ENCODE measurements at regions not wholly inside any gene's neighbourhood (a gene's known extent, or its start where the extent isn't known, plus 50 kb on each side); places are given as distances from the start of the nearest gene placed in this dataset.

GRCh38 chr18:43398601-43399000, 121.3 kb upstream of the SYT4 start:
- Histone ChIP-seq H3K9ac (ENCODE audit: low read length) (no peak overlapping the region), H3K4me1 (ENCODE audit: control insufficient read depth, low read depth, low read length) (no peaks in the 10 kb centered on the region), H3K36me3 (ENCODE audit: control insufficient read depth, low read depth, low read length) (no peaks in the 10 kb centered on the region), H3K4me3 (ENCODE audit: low read length) (no peak overlapping the region), H3K27me3 (ENCODE audit: control insufficient read depth, insufficient read depth, low read length) (no peaks in the 10 kb centered on the region), H3K9me3 (ENCODE audit: control insufficient read depth, low read depth, low read length) (no peaks in the 10 kb centered on the region), H3K27ac (ENCODE audit: low read length) (no peak overlapping the region)

GRCh38 chr18:43405097-43405496, 127.8 kb upstream of the SYT4 start:
- Histone ChIP-seq H3K9ac (ENCODE audit: low read length) (no peak overlapping the region), H3K27ac (ENCODE audit: low read length) (no peak overlapping the region), H3K27me3 (ENCODE audit: control insufficient read depth, insufficient read depth, low read length) (no peaks in the 10 kb centered on the region), H3K4me3 (ENCODE audit: low read length) (no peak overlapping the region), H3K9me3 (ENCODE audit: control insufficient read depth, low read depth, low read length) (no peaks in the 10 kb centered on the region), H3K36me3 (ENCODE audit: control insufficient read depth, low read depth, low read length) (no peaks in the 10 kb centered on the region), H3K4me1 (ENCODE audit: control insufficient read depth, low read depth, low read length) (no peaks in the 10 kb centered on the region)

- H3K27ac ChIP-seq (ENCODE audit: low read length), result no peak overlapping the region
- no peak overlapping the region for H3K4me3 ChIP-seq (ENCODE audit: low read length)
- H3K27me3 ChIP-seq (ENCODE audit: control insufficient read depth, insufficient read depth, low read length), result no peaks in the 10 kb centered on the region
- H3K4me1 ChIP-seq (ENCODE audit: control insufficient read depth, low read depth, low read length), result peaks cover 3% of the 10 kb centered on the region
- no peaks in the 10 kb centered on the region for H3K36me3 ChIP-seq (ENCODE audit: control insufficient read depth, low read depth, low read length)
- H3K9me3 ChIP-seq (ENCODE audit: control insufficient read depth, low read depth, low read length), result no peaks in the 10 kb centered on the region
- no peak overlapping the region for H3K9ac ChIP-seq (ENCODE audit: low read length)
Measured at GRCh38 chr18:43414006-43414405, 136.7 kb upstream of the SYT4 start.

GRCh38 chr18:43420091-43420490, 142.8 kb upstream of the SYT4 start:
- H3K4me3 ChIP-seq (ENCODE audit: low read length), result no peak overlapping the region
- H3K4me1 ChIP-seq (ENCODE audit: control insufficient read depth, low read depth, low read length), result no peaks in the 10 kb centered on the region
- no peaks in the 10 kb centered on the region for H3K36me3 ChIP-seq (ENCODE audit: control insufficient read depth, low read depth, low read length)
- no peak overlapping the region for H3K27ac ChIP-seq (ENCODE audit: low read length)
- H3K9me3 ChIP-seq (ENCODE audit: control insufficient read depth, low read depth, low read length), result no peaks in the 10 kb centered on the region
- H3K9ac ChIP-seq (ENCODE audit: low read length), result no peak overlapping the region
- no peaks in the 10 kb centered on the region for H3K27me3 ChIP-seq (ENCODE audit: control insufficient read depth, insufficient read depth, low read length)

- no peaks in the 10 kb centered on the region for H3K4me1 ChIP-seq (ENCODE audit: control insufficient read depth, low read depth, low read length)
- no peak overlapping the region for H3K27ac ChIP-seq (ENCODE audit: low read length)
- no peaks in the 10 kb centered on the region for H3K27me3 ChIP-seq (ENCODE audit: control insufficient read depth, insufficient read depth, low read length)
- H3K4me3 ChIP-seq (ENCODE audit: low read length), result no peak overlapping the region
- H3K9ac ChIP-seq (ENCODE audit: low read length), result no peak overlapping the region
- H3K36me3 ChIP-seq (ENCODE audit: control insufficient read depth, low read depth, low read length), result no peaks in the 10 kb centered on the region
- no peaks in the 10 kb centered on the region for H3K9me3 ChIP-seq (ENCODE audit: control insufficient read depth, low read depth, low read length)
Measured at GRCh38 chr18:43420950-43421349, 143.7 kb upstream of the SYT4 start.

- H3K9me3 ChIP-seq (ENCODE audit: control insufficient read depth, low read depth, low read length), result no peaks in the 10 kb centered on the region
- H3K27ac ChIP-seq (ENCODE audit: low read length), result no peak overlapping the region
- no peaks in the 10 kb centered on the region for H3K4me1 ChIP-seq (ENCODE audit: control insufficient read depth, low read depth, low read length)
- no peaks in the 10 kb centered on the region for H3K27me3 ChIP-seq (ENCODE audit: control insufficient read depth, insufficient read depth, low read length)
- H3K36me3 ChIP-seq (ENCODE audit: control insufficient read depth, low read depth, low read length), result no peaks in the 10 kb centered on the region
- no peak overlapping the region for H3K9ac ChIP-seq (ENCODE audit: low read length)
- no peak overlapping the region for H3K4me3 ChIP-seq (ENCODE audit: low read length)
Measured at GRCh38 chr18:43422518-43422917, 145.2 kb upstream of the SYT4 start.

- peaks cover 9% of the 10 kb centered on the region for H3K9me3 ChIP-seq (ENCODE audit: control insufficient read depth, low read depth, low read length)
Measured at GRCh38 chr18:43435851-43436250, 158.6 kb upstream of the SYT4 start.

GRCh38 chr18:43442131-43442530, 164.8 kb upstream of the SYT4 start:
- Histone ChIP-seq H3K27ac (ENCODE audit: low read length) (no peak overlapping the region), H3K4me1 (ENCODE audit: control insufficient read depth, low read depth, low read length) (no peaks in the 10 kb centered on the region), H3K27me3 (ENCODE audit: control insufficient read depth, insufficient read depth, low read length) (no peaks in the 10 kb centered on the region), H3K36me3 (ENCODE audit: control insufficient read depth, low read depth, low read length) (no peaks in the 10 kb centered on the region), H3K9ac (ENCODE audit: low read length) (no peak overlapping the region), H3K4me3 (ENCODE audit: low read length) (no peak overlapping the region), H3K9me3 (ENCODE audit: control insufficient read depth, low read depth, low read length) (peaks cover 9% of the 10 kb centered on the region)

More at GRCh38 chr18:43435851-43436250, 158.6 kb upstream of the SYT4 start:
- Histone ChIP-seq H3K36me3 (ENCODE audit: control insufficient read depth, low read depth, low read length) (no peaks in the 10 kb centered on the region), H3K27ac (ENCODE audit: low read length) (no peak overlapping the region), H3K4me1 (ENCODE audit: control insufficient read depth, low read depth, low read length) (no peaks in the 10 kb centered on the region), H3K4me3 (ENCODE audit: low read length) (no peak overlapping the region), H3K9ac (ENCODE audit: low read length) (no peak overlapping the region), H3K27me3 (ENCODE audit: control insufficient read depth, insufficient read depth, low read length) (no peaks in the 10 kb centered on the region)

- peaks cover 9% of the 10 kb centered on the region for H3K9me3 ChIP-seq (ENCODE audit: control insufficient read depth, low read depth, low read length)
- H3K27ac ChIP-seq (ENCODE audit: low read length), result no peak overlapping the region
- H3K36me3 ChIP-seq (ENCODE audit: control insufficient read depth, low read depth, low read length), result no peaks in the 10 kb centered on the region
- H3K27me3 ChIP-seq (ENCODE audit: control insufficient read depth, insufficient read depth, low read length), result no peaks in the 10 kb centered on the region
- H3K4me3 ChIP-seq (ENCODE audit: low read length), result no peak overlapping the region
- H3K9ac ChIP-seq (ENCODE audit: low read length), result no peak overlapping the region
- no peaks in the 10 kb centered on the region for H3K4me1 ChIP-seq (ENCODE audit: control insufficient read depth, low read depth, low read length)
Measured at GRCh38 chr18:43442571-43442970, 165.3 kb upstream of the SYT4 start.

- Histone ChIP-seq H3K4me3 (ENCODE audit: low read length) (no peak overlapping the region), H3K4me1 (ENCODE audit: control insufficient read depth, low read depth, low read length) (no peaks in the 10 kb centered on the region)
Measured at GRCh38 chr18:43465483-43465882, 188.2 kb upstream of the SYT4 start.

GRCh38 chr18:43471873-43472272, 194.6 kb upstream of the SYT4 start:
- Histone ChIP-seq H3K9ac (ENCODE audit: low read length) (no peak overlapping the region), H3K27me3 (ENCODE audit: control insufficient read depth, insufficient read depth, low read length) (no peaks in the 10 kb centered on the region), H3K36me3 (ENCODE audit: control insufficient read depth, low read depth, low read length) (no peaks in the 10 kb centered on the region), H3K9me3 (ENCODE audit: control insufficient read depth, low read depth, low read length) (peaks cover 3% of the 10 kb centered on the region), H3K4me1 (ENCODE audit: control insufficient read depth, low read depth, low read length) (no peaks in the 10 kb centered on the region), H3K27ac (ENCODE audit: low read length) (no peak overlapping the region), H3K4me3 (ENCODE audit: low read length) (no peak overlapping the region)

More at GRCh38 chr18:43465483-43465882, 188.2 kb upstream of the SYT4 start:
- Histone ChIP-seq H3K27ac (ENCODE audit: low read length) (no peak overlapping the region), H3K36me3 (ENCODE audit: control insufficient read depth, low read depth, low read length) (no peaks in the 10 kb centered on the region), H3K27me3 (ENCODE audit: control insufficient read depth, insufficient read depth, low read length) (no peaks in the 10 kb centered on the region), H3K9ac (ENCODE audit: low read length) (no peak overlapping the region), H3K9me3 (ENCODE audit: control insufficient read depth, low read depth, low read length) (peaks cover 12% of the 10 kb centered on the region)

- no peak overlapping the region for H3K27ac ChIP-seq (ENCODE audit: low read length)
- H3K36me3 ChIP-seq (ENCODE audit: control insufficient read depth, low read depth, low read length), result no peaks in the 10 kb centered on the region
- peaks cover 6% of the 10 kb centered on the region for H3K9me3 ChIP-seq (ENCODE audit: control insufficient read depth, low read depth, low read length)
- no peaks in the 10 kb centered on the region for H3K27me3 ChIP-seq (ENCODE audit: control insufficient read depth, insufficient read depth, low read length)
- no peak overlapping the region for H3K4me3 ChIP-seq (ENCODE audit: low read length)
- H3K4me1 ChIP-seq (ENCODE audit: control insufficient read depth, low read depth, low read length), result no peaks in the 10 kb centered on the region
- H3K9ac ChIP-seq (ENCODE audit: low read length), result no peak overlapping the region
Measured at GRCh38 chr18:43481069-43481468, 203.8 kb upstream of the SYT4 start.

All from iPS-18a (cell line).